ENCODE measurements at regions not wholly inside any gene's neighbourhood (a gene's known extent, or its start where the extent isn't known, plus 50 kb on each side); places are given as distances from the start of the nearest gene placed in this dataset.
"Not testable (repeated sequence)": the region's sequence is repeated elsewhere in the genome, so short reads cannot be mapped to it uniquely, and the experiment has no call there.

DNA sequence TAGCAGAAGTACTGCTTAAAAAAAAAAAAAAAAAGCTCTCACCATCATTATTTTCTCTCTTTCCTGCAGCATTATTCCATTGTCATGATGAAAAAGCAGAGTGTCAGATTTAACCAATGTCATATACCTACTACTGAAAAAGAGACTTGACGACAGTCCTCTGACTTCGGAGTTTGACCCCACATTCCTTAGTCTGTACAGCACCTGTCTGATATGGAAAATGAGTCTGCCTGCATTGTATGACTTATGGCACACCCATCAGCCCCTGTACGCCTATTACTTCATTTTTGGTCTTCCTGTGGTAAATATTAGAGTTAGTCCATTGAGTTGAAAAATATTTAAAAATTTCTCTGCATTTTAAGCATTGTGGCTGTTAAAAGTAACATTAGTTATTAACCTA lies 54.5 kb upstream of the NOX4 start:
- no peak overlapping the region for H3K4me3 ChIP-seq (ENCODE audit: low read depth, low read length)
- no peak for TF ChIP-seq CTCF (IDR thresholded peaks at IDR 0.05; ENCODE audit: borderline replicate concordance, insufficient read depth, low read depth, low read length)

DNA sequence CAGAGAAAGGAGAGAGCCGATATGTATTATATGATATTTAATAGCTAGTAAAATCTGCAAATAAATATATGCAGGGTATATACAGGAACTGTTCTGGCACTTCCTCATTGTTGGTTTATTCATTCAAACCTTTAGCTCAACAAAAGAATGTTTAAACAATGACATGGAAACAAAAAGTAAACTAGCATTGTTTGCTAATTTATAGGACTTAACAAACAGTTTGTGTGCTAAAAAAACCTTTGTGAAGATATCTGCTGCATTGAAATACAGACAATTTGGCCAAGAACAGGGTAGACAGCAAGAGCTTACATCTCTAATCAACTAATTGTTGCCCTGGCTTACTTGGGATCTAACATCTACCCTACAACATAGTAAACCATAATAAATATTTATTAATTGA lies 64.6 kb upstream of the NOX4 start:
- not testable (repeated sequence) for H3K4me3 ChIP-seq (ENCODE audit: low read depth, low read length)

- H3K4me3 ChIP-seq (ENCODE audit: low read depth, low read length) = not testable (repeated sequence)
Measured at GRCh38 chr11:89556731-89557707, 65.8 kb upstream of the NOX4 start.

DNA sequence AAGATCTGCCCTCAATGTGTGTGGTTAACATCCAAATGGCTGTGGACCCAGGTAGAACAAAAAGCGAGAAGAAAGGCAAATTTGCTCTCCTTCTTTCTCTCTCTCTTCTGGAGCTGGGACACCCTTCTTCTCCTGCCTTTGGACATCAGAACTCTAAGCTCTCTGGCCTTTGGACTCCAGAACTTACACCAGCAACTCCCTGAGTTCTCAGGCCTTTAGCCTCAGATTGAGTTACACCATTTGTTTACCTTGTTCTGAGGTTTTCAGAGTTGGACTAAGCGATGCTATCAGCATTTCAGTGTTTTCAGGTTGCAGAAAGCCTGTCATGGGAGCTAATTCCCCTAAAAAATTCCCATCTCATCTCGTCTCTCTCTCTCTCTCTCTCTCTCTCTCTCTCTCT lies 69.4 kb upstream of the NOX4 start:
- not testable (repeated sequence) for H3K4me3 ChIP-seq (ENCODE audit: low read depth, low read length)

DNA sequence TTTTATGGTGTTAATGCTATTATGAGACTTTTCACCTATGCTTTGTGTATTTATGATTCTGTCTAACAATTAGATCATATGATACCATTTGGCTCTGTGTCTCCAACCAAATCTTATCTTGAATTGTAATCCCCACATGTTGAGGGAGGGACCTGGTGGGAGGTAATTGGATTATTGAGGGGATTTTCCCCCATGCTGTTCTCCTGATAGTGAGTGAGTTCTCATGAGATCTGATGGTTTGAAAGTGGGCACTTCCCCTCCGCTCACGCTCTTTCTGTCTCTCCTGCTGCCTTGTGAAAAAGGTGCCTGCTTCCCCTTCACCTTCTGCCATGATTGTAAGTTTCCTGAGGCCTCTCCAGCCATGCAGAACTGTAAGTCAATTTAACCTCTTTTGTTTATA lies 71.6 kb upstream of the NOX4 start:
- not testable (repeated sequence) for H3K4me3 ChIP-seq (ENCODE audit: low read depth, low read length)

GRCh38 chr11:89566972-89567371 lies 75.8 kb upstream of the NOX4 start:
- no peak for TF ChIP-seq CTCF (IDR thresholded peaks at IDR 0.05; ENCODE audit: borderline replicate concordance, insufficient read depth, low read depth, low read length)
- H3K4me3 ChIP-seq (ENCODE audit: low read depth, low read length) = no peak overlapping the region

DNA sequence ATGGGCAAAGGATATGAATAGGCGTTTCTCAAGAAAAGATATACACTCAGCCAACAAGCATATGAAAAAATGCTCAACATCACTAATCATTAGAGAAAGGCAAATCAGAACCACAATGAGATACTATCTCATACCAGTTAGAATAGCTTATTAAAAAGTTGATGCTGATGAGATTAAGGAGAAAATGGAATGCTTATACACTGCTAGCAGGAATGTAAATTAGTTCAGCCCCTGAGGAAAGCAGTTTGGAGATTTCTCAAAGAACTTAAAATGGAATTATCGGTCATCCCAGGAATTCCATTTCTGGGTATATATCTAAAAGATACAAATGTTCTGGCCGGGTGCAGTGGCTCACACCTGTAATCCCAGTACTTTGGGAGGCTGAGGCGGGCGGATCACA lies 78.2 kb upstream of the NOX4 start:
- not testable (repeated sequence) for H3K4me3 ChIP-seq (ENCODE audit: low read depth, low read length)

- H3K4me3 ChIP-seq (ENCODE audit: low read depth, low read length) = not testable (repeated sequence)
Measured at GRCh38 chr11:89571706-89572105, 80.5 kb upstream of the NOX4 start.

GRCh38 chr11:89575846-89576245 lies 84.7 kb upstream of the NOX4 start:
- not testable (repeated sequence) for H3K4me3 ChIP-seq (ENCODE audit: low read depth, low read length)

GRCh38 chr11:89577428-89577827 lies 86.3 kb upstream of the NOX4 start:
- H3K4me3 ChIP-seq (ENCODE audit: low read depth, low read length) = not testable (repeated sequence)

DNA sequence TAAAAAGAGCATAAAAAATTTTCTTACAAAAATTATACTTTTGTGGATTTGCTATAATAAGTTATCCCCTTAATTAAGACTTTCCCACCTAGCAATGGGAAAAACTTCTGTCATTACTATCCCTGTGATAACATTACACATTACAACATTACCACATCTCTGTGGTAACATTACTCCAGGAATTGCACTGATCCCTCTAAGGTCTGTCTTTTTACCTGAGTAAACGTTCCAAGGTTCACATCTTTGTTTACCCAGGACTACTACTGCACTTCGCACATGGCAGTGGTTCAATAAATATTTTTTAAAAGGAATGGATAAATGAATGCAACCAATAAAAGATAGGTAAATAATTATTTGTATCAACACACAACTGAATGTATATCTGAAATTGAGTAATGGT lies 92.4 kb upstream of the NOX4 start:
- no peak for TF ChIP-seq CTCF (IDR thresholded peaks at IDR 0.05; ENCODE audit: borderline replicate concordance, insufficient read depth, low read depth, low read length)

DNA sequence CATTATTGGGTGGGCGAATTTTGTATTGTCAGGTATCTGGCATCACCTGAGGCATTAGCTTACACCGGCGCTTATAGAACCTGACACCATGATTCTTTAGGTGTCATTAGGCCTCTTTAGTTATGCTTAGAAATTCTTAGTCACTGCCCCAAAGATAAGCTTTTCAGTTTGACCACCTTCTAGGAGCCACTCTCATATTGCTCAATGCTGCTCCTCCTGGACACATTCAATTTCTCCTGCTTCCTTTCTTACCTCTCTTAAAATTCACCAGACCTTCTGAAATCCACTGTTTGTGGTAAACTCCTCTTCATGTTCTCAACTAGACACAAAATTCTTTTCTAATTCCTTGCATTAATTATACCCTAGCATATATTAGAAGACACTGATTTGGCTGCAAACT lies 93.9 kb upstream of the NOX4 start:
- H3K4me3 ChIP-seq (ENCODE audit: low read depth, low read length) = not testable (repeated sequence)

More for the DNA sequence above, 92.4 kb upstream of the NOX4 start:
- no peak overlapping the region for H3K4me3 ChIP-seq (ENCODE audit: low read depth, low read length)

- H3K4me3 ChIP-seq (ENCODE audit: low read depth, low read length) = not testable (repeated sequence)
Measured at GRCh38 chr11:89585471-89585870, 94.3 kb upstream of the NOX4 start.

DNA sequence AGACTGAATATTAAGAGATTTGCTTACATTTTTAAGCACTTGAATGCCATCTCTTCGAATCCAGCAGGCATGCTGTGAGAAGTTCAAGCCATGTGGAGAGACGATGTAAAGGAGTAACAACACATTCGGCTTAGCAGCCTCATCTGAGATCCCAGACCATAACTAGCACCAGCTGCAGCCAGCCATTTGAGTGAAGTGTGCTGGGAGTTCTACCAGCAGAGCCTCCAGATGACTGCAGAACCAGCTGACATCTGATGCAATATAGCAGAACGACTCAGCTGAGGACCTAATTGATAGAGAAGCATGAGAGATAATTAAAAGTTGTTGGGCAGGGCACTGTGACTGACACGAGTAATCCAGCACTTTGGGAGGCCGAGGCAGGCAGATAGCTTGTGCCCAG lies 98.2 kb upstream of the NOX4 start:
- H3K4me3 ChIP-seq (ENCODE audit: low read depth, low read length) = not testable (repeated sequence)

GRCh38 chr11:89590008-89590632 lies 98.9 kb upstream of the NOX4 start:
- H3K4me3 ChIP-seq (ENCODE audit: low read depth, low read length) = not testable (repeated sequence)

GRCh38 chr11:89601263-89601662 lies 108.8 kb upstream of the TRIM77 start:
- not testable (repeated sequence) for H3K4me3 ChIP-seq (ENCODE audit: low read depth, low read length)
